ENCODE measurements at regions not wholly inside any gene's neighbourhood (a gene's known extent, or its start where the extent isn't known, plus 50 kb on each side); places are given as distances from the start of the nearest gene placed in this dataset.
"Not testable (repeated sequence)": the region's sequence is repeated elsewhere in the genome, so short reads cannot be mapped to it uniquely, and the experiment has no call there.

DNA sequence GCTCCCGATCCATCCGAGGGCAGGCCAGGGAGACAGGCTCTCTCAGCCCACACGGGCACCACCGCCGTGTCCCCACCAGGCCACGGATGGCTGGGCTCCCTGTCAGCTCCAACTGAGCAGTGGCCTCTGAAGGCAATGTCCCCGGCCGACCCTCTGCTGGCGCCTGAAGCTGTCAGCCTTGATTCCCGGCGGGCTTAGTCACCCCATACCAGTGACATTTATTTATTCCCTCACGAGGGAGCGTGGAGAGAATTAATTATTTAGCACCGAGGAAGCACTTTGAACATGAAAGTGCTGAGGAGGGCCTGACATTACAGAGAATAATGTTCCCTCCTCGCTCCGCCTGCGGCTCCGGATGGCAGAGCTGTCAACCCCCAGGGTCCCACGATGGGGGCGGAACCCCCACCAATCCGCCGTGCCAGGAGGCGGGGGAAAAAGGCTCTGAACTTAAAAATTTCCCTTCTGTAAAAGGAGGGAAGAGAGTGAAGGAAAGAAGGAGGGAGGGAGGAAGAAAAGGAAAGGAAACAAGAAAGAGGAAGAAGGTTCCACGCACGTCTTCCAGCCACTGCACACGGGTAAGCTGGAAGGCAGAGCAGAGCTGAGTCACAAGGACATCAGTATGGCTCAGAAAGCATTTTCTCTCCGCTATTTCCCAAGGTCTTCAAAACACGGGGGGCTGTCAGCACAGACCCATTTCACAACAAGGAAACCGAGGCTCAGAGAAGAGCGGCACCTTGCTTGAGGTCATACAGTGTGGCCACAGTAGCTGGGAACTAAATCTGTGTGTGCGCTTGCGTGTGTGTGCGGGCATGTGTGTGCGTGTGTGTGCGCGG is 108.7 kb upstream of the NCOR2 start:
- H3K27ac ChIP-seq (ENCODE audit: low read depth, low read length, poor library complexity, severe bottlenecking), result no peak overlapping the region

GRCh38 chr12:124674937-124675336 is 107.5 kb upstream of the NCOR2 start:
- Histone ChIP-seq H3K9me3 (ENCODE audit: low read length) (no peaks in the 10 kb centered on the region), H3F3A (ENCODE audit: insufficient read depth, low read length) (no peaks in the 10 kb centered on the region), H3K9ac (ENCODE audit: low read length) (no peak overlapping the region), H4K20me1 (ENCODE audit: insufficient read depth, low read length) (no peaks in the 10 kb centered on the region), H3K79me2 (ENCODE audit: insufficient read depth, low read length) (no peaks in the 10 kb centered on the region), H2AFZ (ENCODE audit: low read length) (no peak overlapping the region), H3K4me3 (ENCODE audit: low read depth, low read length, poor library complexity, severe bottlenecking) (no peak overlapping the region), H3K4me1 (ENCODE audit: insufficient read depth, low read length, severe bottlenecking) (no peaks in the 10 kb centered on the region), H3K27ac (ENCODE audit: low read depth, low read length, poor library complexity, severe bottlenecking) (no peak overlapping the region), H3K36me3 (ENCODE audit: insufficient read depth, low read length) (no peaks in the 10 kb centered on the region), H3K27me3 (ENCODE audit: insufficient read depth, low read length) (peaks cover 8% of the 10 kb centered on the region; the same call in 1 of the 2 replicates), H3K4me2 (ENCODE audit: low read length) (no peak overlapping the region), H3K9me2 (ENCODE audit: low read depth, low read length) (no peaks in the 10 kb centered on the region)
- TF ChIP-seq CTCF (IDR thresholded peaks at IDR 0.05; ENCODE audit: low read length) (no peak), EZH2 (IDR thresholded peaks at IDR 0.05; ENCODE audit: borderline replicate concordance, low read length) (no peak)

More for the DNA sequence above, 108.7 kb upstream of the NCOR2 start:
- no peaks in the 10 kb centered on the region for H3K79me2 ChIP-seq (ENCODE audit: insufficient read depth, low read length)
- no peaks in the 10 kb centered on the region for H3K9me3 ChIP-seq (ENCODE audit: low read length)
- TF ChIP-seq CTCF (IDR thresholded peaks at IDR 0.05; ENCODE audit: low read length), result no peak
- no peak for TF ChIP-seq EZH2 (IDR thresholded peaks at IDR 0.05; ENCODE audit: borderline replicate concordance, low read length)
- no peaks in the 10 kb centered on the region for H3K36me3 ChIP-seq (ENCODE audit: insufficient read depth, low read length)
- no peaks in the 10 kb centered on the region for H3K9me2 ChIP-seq (ENCODE audit: low read depth, low read length)
- no peak overlapping the region for H3K4me3 ChIP-seq (ENCODE audit: low read depth, low read length, poor library complexity, severe bottlenecking)
- no peaks in the 10 kb centered on the region for H4K20me1 ChIP-seq (ENCODE audit: insufficient read depth, low read length)
- H2AFZ ChIP-seq (ENCODE audit: low read length), result no peak overlapping the region
- peaks cover 8% of the 10 kb centered on the region; the same call in 1 of the 2 replicates for H3K27me3 ChIP-seq (ENCODE audit: insufficient read depth, low read length)
- no peak overlapping the region for H3K9ac ChIP-seq (ENCODE audit: low read length)
- no peaks in the 10 kb centered on the region for H3K4me1 ChIP-seq (ENCODE audit: insufficient read depth, low read length, severe bottlenecking)
- no peak overlapping the region for H3K4me2 ChIP-seq (ENCODE audit: low read length)
- H3F3A ChIP-seq (ENCODE audit: insufficient read depth, low read length), result no peaks in the 10 kb centered on the region

DNA sequence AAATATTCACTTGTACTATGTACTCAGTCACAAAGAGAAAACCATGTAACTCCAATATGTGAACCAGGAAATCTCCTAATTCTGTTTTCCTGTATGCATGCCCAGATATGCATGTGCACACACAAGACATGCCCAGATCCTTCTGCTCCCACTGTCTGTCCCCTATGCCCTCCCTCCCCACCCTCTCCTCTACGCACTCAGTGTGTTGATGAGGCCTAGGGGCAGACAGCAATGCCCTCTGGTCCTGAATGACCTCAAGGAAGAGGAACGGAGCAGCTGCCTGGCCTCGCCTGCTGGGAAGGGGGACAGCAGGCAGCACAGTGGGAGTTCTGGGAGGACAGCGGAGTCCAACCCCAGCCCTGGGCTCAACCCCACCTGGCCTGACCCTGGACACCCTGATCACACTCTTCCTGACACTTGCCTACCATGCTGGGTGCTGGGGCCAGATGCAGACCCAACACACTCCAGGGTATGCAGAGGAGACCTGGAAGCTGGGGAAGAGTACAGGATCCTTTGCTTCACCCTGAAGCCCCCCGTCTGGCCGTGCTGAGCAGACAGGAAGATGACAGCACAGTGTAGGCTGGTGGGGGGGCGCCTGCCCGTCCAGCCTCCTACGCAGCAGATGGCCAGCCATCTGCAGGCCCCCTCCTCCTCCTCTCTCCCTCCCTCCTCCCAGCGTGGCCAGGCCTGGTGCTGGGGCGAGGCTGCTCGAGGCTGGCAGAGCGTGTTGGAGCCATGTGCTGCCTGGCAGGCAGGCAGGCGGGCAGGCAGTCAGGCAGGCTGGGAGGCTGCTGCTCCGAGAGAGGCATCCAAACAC is 106.6 kb upstream of the NCOR2 start:
- Histone ChIP-seq H3K27me3 (ENCODE audit: insufficient read depth, low read length) (peaks cover 2% of the 10 kb centered on the region; the same call in 1 of the 2 replicates), H3K4me3 (ENCODE audit: low read depth, low read length, poor library complexity, severe bottlenecking) (no peak overlapping the region), H3K9me3 (ENCODE audit: low read length) (no peaks in the 10 kb centered on the region), H4K20me1 (ENCODE audit: insufficient read depth, low read length) (no peaks in the 10 kb centered on the region), H3K9me2 (ENCODE audit: low read depth, low read length) (no peaks in the 10 kb centered on the region), H3K27ac (ENCODE audit: low read depth, low read length, poor library complexity, severe bottlenecking) (no peak overlapping the region), H3K36me3 (ENCODE audit: insufficient read depth, low read length) (no peaks in the 10 kb centered on the region), H3F3A (ENCODE audit: insufficient read depth, low read length) (no peaks in the 10 kb centered on the region), H2AFZ (ENCODE audit: low read length) (no peak overlapping the region), H3K9ac (ENCODE audit: low read length) (no peak overlapping the region), H3K4me2 (ENCODE audit: low read length) (no peak overlapping the region), H3K79me2 (ENCODE audit: insufficient read depth, low read length) (no peaks in the 10 kb centered on the region), H3K4me1 (ENCODE audit: insufficient read depth, low read length, severe bottlenecking) (no peaks in the 10 kb centered on the region)
- TF ChIP-seq EZH2 (IDR thresholded peaks at IDR 0.05; ENCODE audit: borderline replicate concordance, low read length) (no peak), CTCF (IDR thresholded peaks at IDR 0.05; ENCODE audit: low read length) (no peak)

DNA sequence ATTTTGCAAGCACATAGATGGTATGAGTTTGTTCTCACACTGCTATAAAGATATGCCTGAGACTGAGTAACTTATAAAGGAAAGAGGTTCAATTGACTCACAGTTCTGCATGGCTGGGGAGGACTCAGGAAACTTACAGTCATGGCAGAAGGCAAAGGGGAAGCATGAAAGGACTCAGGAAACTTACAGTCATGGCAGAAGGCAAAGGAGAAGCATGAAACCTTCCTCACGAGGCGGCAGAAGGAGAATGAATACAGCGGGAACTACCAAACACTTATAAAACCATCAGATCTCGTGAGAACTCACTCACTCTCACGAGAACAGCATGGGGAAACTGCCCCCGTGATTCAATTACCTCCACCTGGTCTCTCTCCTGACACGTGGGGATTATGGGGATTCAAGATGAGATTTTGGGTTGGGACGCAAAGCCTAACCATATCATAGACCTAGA is 101.9 kb upstream of the NCOR2 start:
- not testable (repeated sequence) for H3K4me2 ChIP-seq (ENCODE audit: low read length); H4K20me1 ChIP-seq (ENCODE audit: insufficient read depth, low read length); H3K4me1 ChIP-seq (ENCODE audit: insufficient read depth, low read length, severe bottlenecking); H3K36me3 ChIP-seq (ENCODE audit: insufficient read depth, low read length); H3K4me3 ChIP-seq (ENCODE audit: low read depth, low read length, poor library complexity, severe bottlenecking); H3F3A ChIP-seq (ENCODE audit: insufficient read depth, low read length); H2AFZ ChIP-seq (ENCODE audit: low read length); H3K27me3 ChIP-seq (ENCODE audit: insufficient read depth, low read length); H3K79me2 ChIP-seq (ENCODE audit: insufficient read depth, low read length); H3K9ac ChIP-seq (ENCODE audit: low read length); H3K9me3 ChIP-seq (ENCODE audit: low read length); H3K9me2 ChIP-seq (ENCODE audit: low read depth, low read length); H3K27ac ChIP-seq (ENCODE audit: low read depth, low read length, poor library complexity, severe bottlenecking)

Data from OCI-LY1 (cell line).